ENCODE measurements at regions not wholly inside any gene's neighbourhood (a gene's known extent, or its start where the extent isn't known, plus 50 kb on each side); places are given as distances from the start of the nearest gene placed in this dataset.

DNA sequence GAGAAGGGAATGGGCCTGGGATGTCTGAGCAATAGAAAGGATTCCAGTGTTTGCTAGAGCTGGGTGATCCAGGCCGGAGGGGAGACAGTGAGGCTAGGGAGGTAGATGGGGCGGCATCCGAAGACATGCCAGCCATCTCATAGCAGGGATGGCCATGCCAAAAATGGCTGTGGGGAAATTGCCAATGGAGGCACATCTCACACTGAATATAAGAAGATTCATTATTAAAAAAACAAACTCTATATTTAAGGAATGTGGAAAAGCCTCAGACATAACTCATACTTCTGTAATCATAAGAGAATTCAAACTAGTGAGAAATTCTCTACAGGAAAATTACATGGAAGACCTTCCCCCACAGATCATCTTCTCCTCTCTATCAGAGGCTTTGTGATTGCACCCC is 289.2 kb downstream of the FGF9 start:
- TF ChIP-seq, protein P1, sequence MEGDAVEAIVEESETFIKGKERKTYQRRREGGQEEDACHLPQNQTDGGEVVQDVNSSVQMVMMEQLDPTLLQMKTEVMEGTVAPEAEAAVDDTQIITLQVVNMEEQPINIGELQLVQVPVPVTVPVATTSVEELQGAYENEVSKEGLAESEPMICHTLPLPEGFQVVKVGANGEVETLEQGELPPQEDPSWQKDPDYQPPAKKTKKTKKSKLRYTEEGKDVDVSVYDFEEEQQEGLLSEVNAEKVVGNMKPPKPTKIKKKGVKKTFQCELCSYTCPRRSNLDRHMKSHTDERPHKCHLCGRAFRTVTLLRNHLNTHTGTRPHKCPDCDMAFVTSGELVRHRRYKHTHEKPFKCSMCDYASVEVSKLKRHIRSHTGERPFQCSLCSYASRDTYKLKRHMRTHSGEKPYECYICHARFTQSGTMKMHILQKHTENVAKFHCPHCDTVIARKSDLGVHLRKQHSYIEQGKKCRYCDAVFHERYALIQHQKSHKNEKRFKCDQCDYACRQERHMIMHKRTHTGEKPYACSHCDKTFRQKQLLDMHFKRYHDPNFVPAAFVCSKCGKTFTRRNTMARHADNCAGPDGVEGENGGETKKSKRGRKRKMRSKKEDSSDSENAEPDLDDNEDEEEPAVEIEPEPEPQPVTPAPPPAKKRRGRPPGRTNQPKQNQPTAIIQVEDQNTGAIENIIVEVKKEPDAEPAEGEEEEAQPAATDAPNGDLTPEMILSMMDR (conservative IDR thresholded peaks at IDR 0.05; ENCODE audit: low read depth in 2 of 2) = no peak
- TF ChIP-seq, protein P2, sequence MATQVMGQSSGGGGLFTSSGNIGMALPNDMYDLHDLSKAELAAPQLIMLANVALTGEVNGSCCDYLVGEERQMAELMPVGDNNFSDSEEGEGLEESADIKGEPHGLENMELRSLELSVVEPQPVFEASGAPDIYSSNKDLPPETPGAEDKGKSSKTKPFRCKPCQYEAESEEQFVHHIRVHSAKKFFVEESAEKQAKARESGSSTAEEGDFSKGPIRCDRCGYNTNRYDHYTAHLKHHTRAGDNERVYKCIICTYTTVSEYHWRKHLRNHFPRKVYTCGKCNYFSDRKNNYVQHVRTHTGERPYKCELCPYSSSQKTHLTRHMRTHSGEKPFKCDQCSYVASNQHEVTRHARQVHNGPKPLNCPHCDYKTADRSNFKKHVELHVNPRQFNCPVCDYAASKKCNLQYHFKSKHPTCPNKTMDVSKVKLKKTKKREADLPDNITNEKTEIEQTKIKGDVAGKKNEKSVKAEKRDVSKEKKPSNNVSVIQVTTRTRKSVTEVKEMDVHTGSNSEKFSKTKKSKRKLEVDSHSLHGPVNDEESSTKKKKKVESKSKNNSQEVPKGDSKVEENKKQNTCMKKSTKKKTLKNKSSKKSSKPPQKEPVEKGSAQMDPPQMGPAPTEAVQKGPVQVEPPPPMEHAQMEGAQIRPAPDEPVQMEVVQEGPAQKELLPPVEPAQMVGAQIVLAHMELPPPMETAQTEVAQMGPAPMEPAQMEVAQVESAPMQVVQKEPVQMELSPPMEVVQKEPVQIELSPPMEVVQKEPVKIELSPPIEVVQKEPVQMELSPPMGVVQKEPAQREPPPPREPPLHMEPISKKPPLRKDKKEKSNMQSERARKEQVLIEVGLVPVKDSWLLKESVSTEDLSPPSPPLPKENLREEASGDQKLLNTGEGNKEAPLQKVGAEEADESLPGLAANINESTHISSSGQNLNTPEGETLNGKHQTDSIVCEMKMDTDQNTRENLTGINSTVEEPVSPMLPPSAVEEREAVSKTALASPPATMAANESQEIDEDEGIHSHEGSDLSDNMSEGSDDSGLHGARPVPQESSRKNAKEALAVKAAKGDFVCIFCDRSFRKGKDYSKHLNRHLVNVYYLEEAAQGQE (IDR thresholded peaks at IDR 0.05; ENCODE audit: unreplicated experiment) = no peak
- no peak for TF ChIP-seq JUNB (IDR thresholded peaks at IDR 0.05; ENCODE audit: unreplicated experiment)
- TF ChIP-seq POLR2AphosphoS5 (IDR thresholded peaks at IDR 0.05; ENCODE audit: low read depth) = no peak
- no peak for TF ChIP-seq EZH2phosphoT487 (IDR thresholded peaks at IDR 0.05; ENCODE audit: unreplicated experiment)
- no peak for TF ChIP-seq EZH2 (IDR thresholded peaks at IDR 0.05; ENCODE audit: low read depth, unreplicated experiment)
- TF ChIP-seq CREB1 (CRISPR knock-in tag; IDR thresholded peaks at IDR 0.05; ENCODE audit: low read depth) = no peak

All from GM23338 (cell line).